ENCODE measurements at regions not wholly inside any gene's neighbourhood (a gene's known extent, or its start where the extent isn't known, plus 50 kb on each side); places are given as distances from the start of the nearest gene placed in this dataset.
"Not testable (repeated sequence)": the region's sequence is repeated elsewhere in the genome, so short reads cannot be mapped to it uniquely, and the experiment has no call there.

DNA sequence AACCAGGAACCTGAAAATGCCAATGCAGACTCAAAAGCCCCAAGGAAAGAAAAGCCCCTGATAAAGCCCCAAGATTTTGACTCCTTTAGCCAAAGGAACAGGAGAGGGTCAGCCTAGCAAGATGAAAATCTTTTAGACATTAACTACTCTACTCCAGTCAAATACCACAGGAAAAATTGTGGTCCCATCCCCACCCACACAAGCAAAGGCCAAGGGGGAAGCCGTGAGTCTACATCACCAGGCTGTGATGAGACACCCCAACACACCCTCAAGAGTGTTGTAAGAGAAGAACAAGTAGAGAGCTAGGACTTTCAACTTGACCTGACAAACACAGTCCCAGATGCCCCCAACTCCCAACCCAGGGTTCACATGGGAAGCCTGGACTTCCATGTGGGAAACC, 192.8 kb upstream of the NR5A2 start:
- DNase-seq (ENCODE audit: low read depth), result no peak
- H3K4me3 ChIP-seq (ENCODE audit: control insufficient read depth, low read depth, low read length), result no peak overlapping the region
- no peak for TF ChIP-seq CTCF (conservative IDR thresholded peaks at IDR 0.05; ENCODE audit: control insufficient read depth, insufficient read depth, low read depth, low read length)

DNA sequence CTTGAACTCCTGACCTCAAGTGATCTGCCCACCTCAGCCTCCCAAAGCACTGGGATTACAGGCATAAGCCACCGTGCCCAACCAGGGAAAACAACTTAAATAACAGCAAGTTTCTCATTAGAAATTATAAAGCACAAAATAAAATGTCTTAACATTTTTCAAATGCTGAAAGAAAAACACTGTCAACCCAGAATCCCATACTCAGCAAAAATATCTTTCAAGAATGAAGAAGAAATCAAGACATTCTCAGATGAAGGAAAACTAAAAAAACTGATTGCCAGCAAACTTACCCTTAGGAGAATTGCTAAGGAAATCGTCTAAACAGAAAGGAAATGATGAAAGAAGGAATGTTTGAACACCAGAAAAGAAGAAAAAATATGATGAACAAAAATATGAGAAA, 191.1 kb upstream of the NR5A2 start:
- no peak overlapping the region for H3K4me3 ChIP-seq (ENCODE audit: control insufficient read depth, low read depth, low read length)
- TF ChIP-seq CTCF (conservative IDR thresholded peaks at IDR 0.05; ENCODE audit: control insufficient read depth, insufficient read depth, low read depth, low read length), result no peak
- no peak for DNase-seq (ENCODE audit: low read depth)

GRCh38 chr1:199837321-199837720, 190.2 kb upstream of the NR5A2 start:
- no peak for TF ChIP-seq CTCF (conservative IDR thresholded peaks at IDR 0.05; ENCODE audit: control insufficient read depth, insufficient read depth, low read depth, low read length)
- H3K4me3 ChIP-seq (ENCODE audit: control insufficient read depth, low read depth, low read length), result no peak overlapping the region
- no peak for DNase-seq (ENCODE audit: low read depth)

DNA sequence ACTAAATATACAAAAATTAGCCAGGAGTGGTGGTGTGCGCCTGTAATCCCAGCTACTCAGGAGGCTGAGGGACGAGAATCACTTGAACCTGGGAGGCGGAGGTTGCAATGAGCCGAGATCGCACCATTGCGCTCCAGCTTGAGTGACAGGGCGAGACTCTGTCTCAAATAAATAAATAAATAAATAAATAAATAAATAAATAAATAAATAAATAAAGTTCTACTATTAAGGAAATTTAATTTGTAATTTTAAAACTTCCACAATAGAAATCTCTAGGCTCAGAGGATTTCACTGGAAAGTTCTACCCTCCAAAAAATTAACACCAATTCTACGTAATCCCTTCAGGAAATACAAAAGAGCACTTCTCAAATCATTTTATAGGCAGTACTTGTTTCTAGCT, 187.9 kb upstream of the NR5A2 start:
- DNase-seq (ENCODE audit: low read depth); H3K4me3 ChIP-seq (ENCODE audit: control insufficient read depth, low read depth, low read length): not testable (repeated sequence)

DNA sequence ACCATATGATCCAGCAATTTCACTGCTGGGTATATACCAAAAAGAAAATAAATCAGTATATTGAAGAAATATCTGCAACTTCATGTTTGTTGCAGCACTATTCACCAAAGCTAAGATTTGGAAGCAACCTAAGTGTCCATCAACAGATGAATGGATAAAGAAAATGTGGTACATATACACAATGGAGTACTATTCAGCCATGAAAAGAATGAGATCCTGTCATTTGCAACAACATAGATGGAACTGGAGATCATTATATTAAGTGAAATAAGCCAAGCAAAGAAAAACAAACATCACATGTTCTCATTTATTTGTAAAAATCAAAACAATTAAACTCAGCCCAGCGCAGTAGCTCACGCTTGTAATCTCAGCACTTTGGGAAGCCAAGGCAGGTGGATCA, 184.4 kb upstream of the NR5A2 start:
- DNase-seq (ENCODE audit: low read depth); H3K4me3 ChIP-seq (ENCODE audit: control insufficient read depth, low read depth, low read length): not testable (repeated sequence)

GRCh38 chr1:199843861-199844260, 183.6 kb upstream of the NR5A2 start:
- no peak for DNase-seq (ENCODE audit: low read depth)
- no peak for TF ChIP-seq CTCF (conservative IDR thresholded peaks at IDR 0.05; ENCODE audit: control insufficient read depth, insufficient read depth, low read depth, low read length)
- H3K4me3 ChIP-seq (ENCODE audit: control insufficient read depth, low read depth, low read length), result no peak overlapping the region

DNA sequence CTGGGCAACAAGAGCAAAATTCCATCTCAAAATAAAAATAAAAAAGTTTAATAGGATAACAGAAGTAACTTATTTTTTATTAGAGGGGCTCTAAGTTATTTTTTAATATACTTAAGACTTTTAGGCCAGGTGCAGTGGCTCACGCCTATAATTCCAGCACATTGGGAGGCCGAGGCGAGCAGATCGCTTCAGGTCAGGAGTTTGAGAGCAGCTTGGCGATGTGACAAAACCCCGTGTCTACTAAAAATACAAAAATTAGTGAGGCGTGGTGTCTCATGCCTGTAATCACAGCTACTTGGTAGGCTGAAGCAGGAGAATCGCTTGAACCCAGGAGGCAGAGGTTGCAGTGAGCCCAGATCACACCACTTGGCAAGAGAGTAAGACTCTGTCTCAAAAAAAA, 180.5 kb upstream of the NR5A2 start:
- DNase-seq (ENCODE audit: low read depth), result no peak
- H3K4me3 ChIP-seq (ENCODE audit: control insufficient read depth, low read depth, low read length), result no peak overlapping the region
- no peak for TF ChIP-seq CTCF (conservative IDR thresholded peaks at IDR 0.05; ENCODE audit: control insufficient read depth, insufficient read depth, low read depth, low read length)

- no peak for TF ChIP-seq CTCF (conservative IDR thresholded peaks at IDR 0.05; ENCODE audit: control insufficient read depth, insufficient read depth, low read depth, low read length)
- DNase-seq (ENCODE audit: low read depth), result peak; percentile 13
- H3K4me3 ChIP-seq (ENCODE audit: control insufficient read depth, low read depth, low read length), result no peak overlapping the region
Measured at GRCh38 chr1:199851439-199852140, 175.9 kb upstream of the NR5A2 start.

Measured in fibroblast of mammary gland (primary cell).